ENCODE measurements at regions not wholly inside any gene's neighbourhood (a gene's known extent, or its start where the extent isn't known, plus 50 kb on each side); places are given as distances from the start of the nearest gene placed in this dataset.

- no peak for DNase-seq
Observed at GRCh38 chr12:86852451-86852850, 596.3 kb upstream of the MGAT4C start.

- DNase-seq = no peak
Observed at GRCh38 chr12:86838711-86839110, 582.5 kb upstream of the MGAT4C start.

GRCh38 chr12:86838260-86838659 lies 582.1 kb upstream of the MGAT4C start:
- no peak for DNase-seq

- no peak for DNase-seq
Observed at GRCh38 chr12:86837246-86837645, 581.1 kb upstream of the MGAT4C start.

GRCh38 chr12:86834217-86834616 lies 578.0 kb upstream of the MGAT4C start:
- no peak for DNase-seq

- no peak for DNase-seq
Observed at GRCh38 chr12:86827409-86827808, 571.2 kb upstream of the MGAT4C start.

- no peak for DNase-seq
Observed at GRCh38 chr12:86826051-86826450, 569.9 kb upstream of the MGAT4C start.

- no peak for DNase-seq
Observed at GRCh38 chr12:86801439-86801838, 545.2 kb upstream of the MGAT4C start.

GRCh38 chr12:86799616-86800015 lies 543.4 kb upstream of the MGAT4C start:
- DNase-seq = no peak

- DNase-seq = no peak
Observed at GRCh38 chr12:86796550-86796949, 540.4 kb upstream of the MGAT4C start.

- no peak for DNase-seq
Observed at GRCh38 chr12:86788661-86789060, 532.5 kb upstream of the MGAT4C start.

- no peak for DNase-seq
Observed at GRCh38 chr12:86787419-86787818, 531.2 kb upstream of the MGAT4C start.

GRCh38 chr12:86777325-86777724 lies 521.1 kb upstream of the MGAT4C start:
- DNase-seq = no peak

- no peak for DNase-seq
Observed at GRCh38 chr12:86774841-86775388, 518.7 kb upstream of the MGAT4C start.

GRCh38 chr12:86772696-86773095 lies 516.5 kb upstream of the MGAT4C start:
- DNase-seq = no peak

GRCh38 chr12:86770871-86771270 lies 514.7 kb upstream of the MGAT4C start:
- DNase-seq = no peak

GRCh38 chr12:86748894-86749293 lies 492.7 kb upstream of the MGAT4C start:
- DNase-seq = no peak

- no peak for DNase-seq
Observed at GRCh38 chr12:86744547-86745212, 488.5 kb upstream of the MGAT4C start.

GRCh38 chr12:86743875-86744536 lies 487.8 kb upstream of the MGAT4C start:
- DNase-seq = no peak

- DNase-seq = no peak
Observed at GRCh38 chr12:86741531-86741930, 485.3 kb upstream of the MGAT4C start.

- DNase-seq = no peak
Observed at GRCh38 chr12:86735851-86736250, 479.7 kb upstream of the MGAT4C start.

GRCh38 chr12:86735072-86735471 lies 478.9 kb upstream of the MGAT4C start:
- no peak for DNase-seq

- no peak for DNase-seq
Observed at GRCh38 chr12:86730233-86730632, 474.0 kb upstream of the MGAT4C start.

- no peak for DNase-seq
Observed at GRCh38 chr12:86729739-86730138, 473.5 kb upstream of the MGAT4C start.

- DNase-seq = no peak
Observed at GRCh38 chr12:86727160-86727559, 471.0 kb upstream of the MGAT4C start.

Data from suppressor macrophage treated with lipopolysaccharide for 4 hours (primary cell).